Suprapubic skin (tissue), 3 donors: ENCODE measurements at regions not wholly inside any gene's neighbourhood (a gene's known extent, or its start where the extent isn't known, plus 50 kb on each side); places are given as distances from the start of the nearest gene placed in this dataset.

Experiments used
- CTCF ChIP-seq, 2 donors: fragments of 200-600 bp in 1 of 2; fragments of 450-650 bp in 1 of 2; sonication (generic) in 1 of 2; IDR thresholded peaks; one replicate each; pipeline ENCODE4 v1.5.1; 2016 to 2019; ENCODE audit warnings: antibody characterized with exemption in 2 of 2, mild to moderate bottlenecking in 1 of 2, moderate library complexity in 1 of 2
- POLR2AphosphoS5 ChIP-seq, 3 donors: sonication (generic); formaldehyde crosslinking; IDR thresholded peaks; one replicate each; pipeline ENCODE4 v1.6.1; 2017; ENCODE audit warnings: antibody characterized with exemption in 3 of 3

GRCh38 chr17:77768248-77768852 is 190.2 kb upstream of the TNRC6C start:
- TF ChIP-seq CTCF (IDR thresholded peaks at IDR 0.05) = no peak
- TF ChIP-seq POLR2AphosphoS5 (IDR thresholded peaks at IDR 0.05) = no peak
